Fibroblast of skin of right biceps (primary cell): ENCODE measurements at regions not wholly inside any gene's neighbourhood (a gene's known extent, or its start where the extent isn't known, plus 50 kb on each side); places are given as distances from the start of the nearest gene placed in this dataset.
"Not testable (repeated sequence)": the region's sequence is repeated elsewhere in the genome, so short reads cannot be mapped to it uniquely, and the experiment has no call there.

ENCODE experiments used
- DNase-seq: peaks from one replicate; pipeline ENCODE4 v3.0.0-alpha.2; 2013

- DNase-seq, result no peak
These were observed 202.6 kb downstream of the AASDHPPT start for GRCh38 chr11:106280036-106280435.

GRCh38 chr11:106281455-106282173 is 204.2 kb downstream of the AASDHPPT start:
- peak; percentile 92 for DNase-seq

DNA sequence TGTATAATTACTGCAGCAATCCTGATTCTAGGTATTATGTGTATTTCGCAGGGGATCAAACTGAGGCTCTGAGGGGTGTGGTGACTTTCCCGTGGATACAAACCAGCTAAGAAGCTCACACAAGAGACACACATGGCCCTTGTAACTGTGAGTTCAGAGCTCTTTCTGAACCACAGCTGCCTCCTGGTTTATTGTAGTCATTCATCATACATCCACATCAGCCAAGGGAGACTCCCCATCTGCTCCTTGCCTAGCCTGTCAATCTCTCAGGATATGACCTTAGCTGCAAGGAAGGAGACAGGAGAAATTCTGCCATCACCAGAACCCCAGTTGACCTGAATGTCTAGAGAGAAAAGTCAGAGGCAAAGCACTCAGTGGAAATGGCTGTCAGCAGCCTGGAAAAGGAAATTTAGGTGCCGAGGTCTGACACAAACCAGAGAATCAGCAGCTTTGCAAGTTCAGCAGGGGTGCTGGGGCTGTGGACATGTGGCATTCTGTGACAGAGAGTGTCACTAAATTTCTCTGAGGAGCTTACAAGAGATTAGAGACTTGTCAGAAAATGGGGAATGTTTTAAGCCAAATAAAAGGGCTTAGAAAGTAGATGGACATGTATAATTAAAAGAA is 209.5 kb downstream of the AASDHPPT start:
- DNase-seq, result no peak

DNA sequence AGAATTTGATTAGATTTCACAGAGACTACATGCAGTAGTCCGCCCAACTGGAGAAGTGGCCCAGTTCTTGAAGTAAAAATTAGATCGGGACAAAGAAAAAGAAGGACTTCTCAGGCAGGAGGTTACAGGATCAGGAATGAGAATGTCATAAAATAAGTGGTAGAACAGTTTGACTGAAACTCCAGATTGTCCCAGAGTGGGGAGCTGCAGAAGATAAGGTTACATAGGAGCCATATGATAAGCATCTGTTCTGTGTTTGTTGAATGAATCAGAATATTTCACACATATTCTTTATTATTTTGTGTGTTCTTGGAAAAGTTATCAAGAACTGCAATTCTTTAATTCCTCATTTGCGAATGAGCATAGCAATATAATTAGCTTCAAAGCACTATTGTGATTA is 210.6 kb downstream of the AASDHPPT start:
- no peak for DNase-seq

DNA sequence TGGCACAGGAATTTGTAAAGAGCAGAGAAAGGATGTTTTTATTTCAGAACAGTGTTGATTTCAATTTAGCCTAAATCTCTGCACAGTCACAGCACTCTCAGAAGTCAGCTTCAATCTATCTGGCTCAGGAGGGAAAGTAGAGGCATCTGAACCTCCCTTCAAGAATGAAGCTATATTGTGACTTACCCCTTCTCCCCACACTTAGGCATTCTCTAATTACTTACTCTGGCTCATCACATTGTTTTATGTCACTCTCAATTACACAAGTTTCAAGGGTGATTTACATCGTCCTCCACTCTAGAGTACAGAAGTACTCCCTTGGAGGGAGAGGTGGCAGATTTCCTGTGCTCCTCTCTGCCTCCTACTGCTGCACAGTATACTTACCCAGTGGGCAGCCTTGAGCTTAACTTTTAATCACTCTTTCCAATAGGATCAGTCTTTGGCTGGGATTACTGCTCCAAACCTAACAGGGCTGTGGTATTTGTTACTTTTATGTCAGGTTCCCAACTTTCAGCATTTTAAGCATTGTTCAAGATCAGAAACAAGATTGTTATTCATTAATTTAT is 211.4 kb downstream of the AASDHPPT start:
- DNase-seq, result no peak

GRCh38 chr11:106292526-106292925 is 215.1 kb downstream of the AASDHPPT start:
- DNase-seq, result no peak

DNA sequence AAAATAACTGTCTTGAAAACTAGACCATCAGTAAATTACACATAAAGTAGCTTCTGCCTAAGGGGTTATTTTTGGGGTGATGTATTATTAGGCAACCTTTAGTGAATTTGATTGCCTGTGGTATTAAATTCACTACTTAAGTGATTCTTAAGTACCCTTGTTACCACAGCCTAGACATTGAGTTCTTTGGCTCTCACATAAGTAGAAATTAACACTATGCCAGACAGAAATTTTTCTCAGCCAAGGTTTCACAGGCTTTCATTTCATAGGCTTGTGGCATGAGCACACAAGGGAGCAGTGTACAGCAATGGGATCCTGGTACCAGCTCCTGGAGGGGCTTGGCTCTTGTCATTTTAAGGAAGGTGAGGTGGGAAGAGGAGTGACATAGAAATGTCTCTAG is 218.5 kb downstream of the AASDHPPT start:
- no peak for DNase-seq

DNA sequence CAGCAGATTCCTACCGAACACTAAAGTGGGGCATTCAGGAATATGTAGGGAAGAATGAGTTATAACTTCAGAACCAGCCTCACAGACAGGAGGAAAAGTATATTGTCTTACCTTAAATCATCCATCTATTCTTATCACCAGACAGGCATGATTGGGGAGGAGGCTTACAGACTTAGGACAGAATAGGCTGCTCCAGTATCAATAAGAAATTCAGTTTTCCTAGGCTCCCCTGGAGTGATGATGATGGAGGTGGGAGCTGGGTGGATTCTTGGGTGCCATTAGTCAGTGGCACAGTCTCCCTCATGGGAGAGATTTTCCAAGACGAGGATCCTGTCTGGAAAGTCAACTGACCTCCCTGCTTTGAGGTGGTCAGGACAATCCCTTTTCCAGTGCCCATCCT is 225.0 kb downstream of the AASDHPPT start:
- DNase-seq, result no peak

GRCh38 chr11:106304274-106304673 is 226.8 kb downstream of the AASDHPPT start:
- DNase-seq, result peak; percentile 76

- DNase-seq, result no peak
These were observed 228.0 kb downstream of the AASDHPPT start for GRCh38 chr11:106305458-106305857.

- DNase-seq, result no peak
These were observed 229.5 kb downstream of the AASDHPPT start for GRCh38 chr11:106306942-106307341.

- no peak for DNase-seq
These were observed 231.7 kb downstream of the AASDHPPT start for GRCh38 chr11:106309070-106309684.

DNA sequence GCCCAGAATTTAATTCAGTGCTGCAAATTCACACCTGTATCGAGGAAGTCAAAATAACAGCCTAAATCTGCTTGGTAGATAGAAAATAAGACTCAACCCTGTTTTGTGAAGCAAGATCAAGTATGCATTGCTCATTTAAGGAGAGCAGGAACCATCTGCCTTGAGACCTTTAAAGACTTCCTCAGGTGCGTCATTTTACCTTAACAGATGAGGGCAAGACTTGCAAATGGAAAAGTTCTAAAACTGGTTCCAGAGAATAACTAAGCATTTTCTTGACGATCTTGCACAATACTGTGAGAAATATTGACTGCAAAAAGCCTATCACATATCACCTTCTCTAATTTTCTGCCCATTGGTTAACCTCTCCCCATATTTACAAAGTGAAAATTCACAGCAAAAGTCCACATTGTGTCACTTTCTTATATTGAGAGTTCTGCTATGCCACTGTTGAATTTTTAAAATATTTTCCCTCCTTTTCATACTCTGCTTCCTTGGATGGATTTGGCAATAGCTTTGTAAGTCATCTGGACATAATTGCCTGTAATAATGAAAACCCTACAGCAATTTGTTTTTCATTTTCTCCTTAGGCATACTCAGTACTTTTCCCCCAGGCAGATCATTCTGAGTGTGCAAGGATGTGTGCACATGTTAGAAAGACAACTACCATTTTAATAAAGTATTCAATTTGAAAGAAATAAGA is 234.2 kb downstream of the AASDHPPT start:
- DNase-seq, result peak; percentile 53

GRCh38 chr11:106317208-106317773 is 239.8 kb downstream of the AASDHPPT start:
- not testable (repeated sequence) for DNase-seq

DNA sequence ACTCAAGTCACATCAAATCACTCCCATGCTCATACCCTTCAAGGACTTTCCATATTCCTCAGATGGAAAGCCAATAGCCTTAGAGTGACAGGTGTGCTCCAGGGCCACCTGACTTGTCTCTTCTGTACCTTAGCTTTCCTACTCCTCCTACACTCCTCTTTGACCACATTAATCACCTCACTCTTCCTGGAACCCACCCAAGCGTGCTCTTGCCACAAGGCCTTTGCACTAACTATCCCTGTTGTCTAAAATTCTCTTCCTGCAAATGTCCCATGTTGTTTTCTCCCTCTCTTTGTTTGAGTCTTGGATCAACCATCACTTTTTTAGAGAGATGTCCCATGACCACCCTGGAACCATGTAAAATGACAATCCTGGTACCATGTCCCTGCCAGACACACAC is 244.1 kb downstream of the AASDHPPT start:
- DNase-seq, result no peak

DNA sequence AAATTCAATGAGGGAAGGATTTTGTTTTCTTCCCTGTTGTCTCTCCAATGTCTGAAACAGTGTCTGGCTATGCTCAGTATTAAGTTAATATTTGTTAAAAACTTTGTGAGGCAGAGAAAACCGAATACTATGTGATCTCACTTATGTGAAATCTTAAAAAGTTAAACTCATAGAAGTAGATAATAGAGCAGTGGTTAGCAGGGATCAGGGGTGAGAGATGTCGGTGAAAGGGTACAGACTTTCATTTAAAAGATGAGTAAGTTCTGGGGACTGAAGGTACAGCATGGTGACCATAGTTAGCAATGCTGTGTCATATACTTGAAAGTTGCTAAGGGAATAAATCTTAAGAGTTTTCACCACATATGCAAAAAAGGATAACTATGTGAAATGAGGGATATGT is 244.6 kb downstream of the AASDHPPT start:
- DNase-seq, result no peak

- no peak for DNase-seq
These were observed 248.6 kb downstream of the AASDHPPT start for GRCh38 chr11:106326087-106326486.

GRCh38 chr11:106327134-106327533 is 249.7 kb downstream of the AASDHPPT start:
- DNase-seq, result no peak

DNA sequence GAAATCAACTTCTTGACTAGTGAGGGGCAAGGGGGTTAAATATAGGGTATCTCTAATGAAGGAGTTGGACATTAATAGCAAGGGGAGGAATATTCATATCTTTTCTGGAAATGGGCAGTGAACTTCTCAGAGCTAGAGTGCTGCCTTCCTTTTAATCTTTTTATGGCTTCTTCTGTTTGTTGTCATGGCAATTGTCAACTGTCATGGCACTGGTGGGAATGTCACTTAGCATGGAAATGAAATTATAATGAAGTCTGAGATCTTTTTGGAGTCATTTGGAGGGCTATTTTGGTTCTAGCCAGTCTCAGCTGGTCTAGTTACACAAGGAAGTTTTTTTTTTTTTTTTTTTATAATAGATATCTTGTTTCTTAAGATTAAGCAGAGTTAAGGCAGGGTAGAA is 250.2 kb downstream of the AASDHPPT start:
- no peak for DNase-seq

- DNase-seq, result no peak
These were observed 252.0 kb downstream of the AASDHPPT start for GRCh38 chr11:106329273-106330018.

- peak; percentile 52 for DNase-seq
These were observed 253.7 kb downstream of the AASDHPPT start for GRCh38 chr11:106331176-106331575.

DNA sequence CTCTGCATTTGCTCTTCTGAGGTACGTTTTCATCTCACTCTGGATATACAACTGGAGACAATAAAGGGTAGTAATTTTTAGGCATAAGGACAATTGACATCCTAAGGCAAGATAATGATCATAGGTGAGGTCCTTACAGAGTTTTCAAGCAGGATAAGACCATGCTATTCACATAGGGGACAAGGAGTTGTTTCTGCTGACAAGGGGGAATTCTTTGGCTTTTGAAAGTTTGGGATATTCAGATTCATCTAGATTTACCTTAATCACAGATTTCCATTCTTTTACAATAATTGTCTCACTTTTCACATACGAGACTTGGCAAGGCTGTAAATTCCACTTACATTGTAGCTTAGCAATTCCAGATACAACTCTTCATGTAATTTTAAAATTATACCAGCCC is 256.2 kb downstream of the AASDHPPT start:
- DNase-seq, result no peak
